ENCODE measurements at regions not wholly inside any gene's neighbourhood (a gene's known extent, or its start where the extent isn't known, plus 50 kb on each side); places are given as distances from the start of the nearest gene placed in this dataset.

DNA sequence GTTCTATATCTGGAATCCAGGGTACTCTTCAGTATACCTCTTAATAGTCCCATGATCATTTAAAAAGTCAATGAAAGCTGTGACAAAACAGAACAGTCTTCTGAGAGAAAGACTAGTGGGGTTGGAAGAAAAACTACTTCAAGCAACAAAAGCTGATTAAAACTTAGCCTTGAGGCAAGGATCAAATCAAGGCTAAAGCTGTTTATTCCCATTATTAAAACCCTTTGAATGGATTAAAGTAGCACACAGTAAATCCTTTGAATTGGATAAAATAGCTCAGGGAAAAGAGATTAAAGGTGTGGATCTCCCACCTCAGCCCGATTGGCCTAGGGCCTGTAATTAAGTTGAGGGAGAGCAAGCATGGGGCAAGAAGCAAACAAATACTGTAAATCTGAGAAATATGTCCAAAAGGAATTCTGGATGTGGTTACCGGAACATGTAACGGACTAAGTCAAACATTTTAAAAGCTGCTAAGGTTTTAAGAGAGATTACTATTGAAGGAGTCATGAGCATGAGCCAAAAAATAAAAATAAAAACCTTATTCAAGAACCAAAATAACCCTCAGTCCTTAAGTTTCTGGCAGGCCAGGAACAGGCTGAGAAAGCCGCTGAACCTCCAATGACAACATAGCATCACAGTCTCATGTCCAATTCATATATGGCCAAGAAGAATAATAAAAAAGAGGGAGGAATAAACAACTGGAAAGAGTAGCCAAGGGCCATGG, 257.3 kb upstream of the NEIL3 start:
- no peak for DNase-seq

DNA sequence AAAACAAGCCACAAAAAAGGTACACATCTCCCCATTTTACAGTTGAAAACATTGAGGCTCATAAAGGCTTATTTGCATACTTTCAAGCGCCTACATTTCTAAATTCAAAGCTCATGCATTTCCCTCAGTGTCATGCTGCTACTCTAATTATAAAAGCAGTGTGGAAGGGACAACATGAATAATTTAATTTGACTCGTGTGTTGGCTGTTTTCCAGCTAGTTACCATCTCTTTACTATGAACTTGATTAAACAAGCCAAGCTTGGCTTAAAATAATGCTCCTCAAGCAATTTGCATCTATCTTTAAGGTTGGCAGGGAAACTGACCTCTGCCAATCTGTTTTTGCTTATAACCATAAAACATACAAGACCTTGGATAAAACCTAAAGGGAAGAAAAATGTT, 252.5 kb upstream of the NEIL3 start:
- DNase-seq = no peak

GRCh38 chr4:177064116-177064515, 245.6 kb upstream of the NEIL3 start:
- no peak for DNase-seq

GRCh38 chr4:177064729-177065394, 244.8 kb upstream of the NEIL3 start:
- DNase-seq = no peak

DNA sequence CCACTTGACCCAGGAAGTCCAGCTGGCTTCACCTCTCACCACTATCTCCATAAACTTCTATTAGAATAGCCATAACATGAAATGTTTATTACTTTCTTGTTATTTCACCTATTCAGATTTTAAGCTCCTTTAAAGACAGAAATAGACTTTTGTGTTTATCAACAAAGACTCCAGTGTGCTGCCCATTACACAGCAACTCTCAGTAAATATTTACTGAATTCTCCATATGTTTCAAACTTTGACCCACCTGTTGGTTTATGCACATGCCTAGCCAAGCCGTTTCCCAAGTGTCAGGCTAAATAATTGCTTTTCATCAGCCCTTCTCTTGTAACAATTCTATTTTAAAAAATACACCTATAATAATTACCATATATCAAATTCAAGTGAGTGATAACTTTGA, 242.9 kb upstream of the NEIL3 start:
- no peak for DNase-seq

- DNase-seq = no peak
Measured at GRCh38 chr4:177070533-177071058, 239.1 kb upstream of the NEIL3 start.

- DNase-seq = no peak
Measured at GRCh38 chr4:177077095-177077971, 232.3 kb upstream of the NEIL3 start.

- DNase-seq = no peak
Measured at GRCh38 chr4:177079327-177079726, 230.3 kb upstream of the NEIL3 start.

DNA sequence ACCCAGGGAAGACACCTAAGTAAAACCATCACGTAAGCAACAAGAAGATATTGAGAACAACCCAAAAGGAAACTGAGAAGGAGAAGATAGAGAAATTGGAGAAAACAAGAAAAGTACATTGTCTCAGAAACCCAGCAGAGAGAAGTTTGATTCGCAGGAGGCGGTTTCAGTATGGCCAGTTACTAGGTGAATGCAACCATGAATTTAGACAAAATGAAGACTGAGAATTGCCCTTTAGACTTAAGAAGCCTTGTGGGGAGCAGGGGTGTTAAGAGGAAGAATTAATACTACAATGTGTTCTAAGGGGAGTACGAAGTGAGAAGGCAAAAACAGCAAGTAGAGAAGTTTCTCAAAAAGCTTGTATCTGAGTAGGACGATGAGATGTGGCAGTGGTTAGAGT, 229.3 kb upstream of the NEIL3 start:
- no peak for DNase-seq

- no peak for DNase-seq
Measured at GRCh38 chr4:177087060-177087459, 222.6 kb upstream of the NEIL3 start.

DNA sequence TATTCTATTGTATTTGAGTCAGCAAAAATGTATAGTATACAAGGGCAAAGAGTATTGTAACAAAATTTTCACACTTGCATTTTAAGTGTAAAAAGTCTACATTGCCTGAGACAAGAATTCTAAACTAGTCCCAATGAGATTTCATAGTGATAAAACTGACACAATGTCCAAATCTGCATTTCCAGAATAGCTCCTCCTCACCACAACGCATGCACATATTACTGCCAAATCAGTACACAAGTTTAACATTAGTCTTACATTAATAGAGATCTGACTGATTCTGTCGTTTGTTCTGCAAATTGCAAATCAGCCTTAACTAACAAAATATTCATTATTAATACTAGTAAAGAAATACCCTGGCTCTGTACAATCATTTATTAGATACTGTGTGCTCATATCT, 222.2 kb upstream of the NEIL3 start:
- DNase-seq = no peak

DNA sequence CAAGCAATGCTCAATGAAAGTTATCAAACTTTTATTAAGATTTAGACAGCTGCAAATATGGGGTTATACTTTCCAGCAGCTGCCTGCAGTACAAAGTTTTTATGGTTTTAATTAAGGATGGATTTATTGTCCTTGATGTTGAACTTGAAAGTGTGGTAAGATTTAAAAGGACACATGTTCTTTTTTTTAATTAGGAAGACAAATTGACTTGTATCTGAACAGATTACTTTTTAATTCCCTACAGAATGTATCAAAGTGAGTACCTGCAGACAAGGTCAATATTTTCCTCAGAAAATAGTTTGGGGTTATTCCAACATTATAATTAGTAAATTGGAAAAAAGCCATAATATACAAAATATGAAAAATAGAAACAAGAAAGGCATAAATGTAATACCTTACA, 218.2 kb upstream of the NEIL3 start:
- DNase-seq = no peak

DNA sequence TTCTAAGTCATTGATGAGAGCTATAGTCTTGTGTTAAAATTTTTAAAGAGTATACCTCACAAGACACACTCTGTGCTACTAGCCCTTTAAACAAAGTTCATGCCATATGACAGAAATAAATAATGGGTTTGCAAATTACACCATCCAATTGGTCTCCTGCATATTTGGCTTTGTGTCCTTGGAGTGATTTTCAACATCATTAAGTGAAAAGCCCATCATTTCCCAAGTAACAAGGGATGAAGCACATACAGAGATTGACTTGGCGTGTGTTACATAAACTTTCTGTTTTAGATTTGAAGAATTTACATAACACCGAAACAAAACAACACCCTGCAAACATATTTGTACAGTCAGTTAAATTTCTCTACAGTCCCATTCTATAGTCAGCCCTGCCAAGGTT, 216.9 kb upstream of the NEIL3 start:
- no peak for DNase-seq

DNA sequence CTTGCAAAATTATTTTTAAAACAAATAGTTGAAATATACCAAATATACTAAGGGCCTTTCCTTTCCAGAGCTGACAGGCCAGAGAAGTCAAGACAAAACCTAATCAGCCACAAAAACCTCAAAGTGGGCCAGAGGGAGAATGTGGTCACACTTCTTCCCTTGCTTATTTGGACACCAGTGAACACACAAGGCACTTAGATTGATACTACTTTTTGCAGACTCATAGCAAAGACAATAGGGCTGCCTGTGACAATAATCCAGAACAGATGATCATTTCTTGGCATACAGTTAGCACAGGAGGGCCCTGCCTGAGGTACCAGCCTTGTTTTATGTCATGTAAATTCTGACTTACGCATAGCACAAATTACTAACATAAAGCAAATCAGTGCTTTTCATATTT, 215.7 kb upstream of the NEIL3 start:
- DNase-seq = no peak

DNA sequence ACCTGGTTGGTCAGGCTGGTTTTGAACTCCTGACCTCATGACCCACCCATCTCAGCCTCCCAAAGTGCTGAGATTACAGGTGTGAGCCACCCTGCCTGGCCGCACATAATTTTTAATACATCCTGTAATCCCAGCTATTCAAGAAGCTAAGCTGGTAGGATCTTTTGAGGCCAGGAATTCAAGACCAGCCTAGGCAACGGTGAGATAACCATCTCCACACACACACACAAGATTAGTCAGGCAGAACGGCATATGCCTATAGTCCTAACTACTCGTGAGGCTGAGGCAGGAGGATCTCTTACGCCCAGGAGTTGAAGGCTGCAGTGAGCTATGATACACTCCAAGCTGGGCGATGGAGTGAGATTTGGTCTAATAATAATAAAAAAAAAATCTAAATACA, 212.4 kb upstream of the NEIL3 start:
- DNase-seq = no peak

- no peak for DNase-seq
Measured at GRCh38 chr4:177099211-177099610, 210.5 kb upstream of the NEIL3 start.

- DNase-seq = no peak
Measured at GRCh38 chr4:177100307-177100706, 209.4 kb upstream of the NEIL3 start.

- no peak for DNase-seq
Measured at GRCh38 chr4:177103619-177104018, 206.1 kb upstream of the NEIL3 start.

DNA sequence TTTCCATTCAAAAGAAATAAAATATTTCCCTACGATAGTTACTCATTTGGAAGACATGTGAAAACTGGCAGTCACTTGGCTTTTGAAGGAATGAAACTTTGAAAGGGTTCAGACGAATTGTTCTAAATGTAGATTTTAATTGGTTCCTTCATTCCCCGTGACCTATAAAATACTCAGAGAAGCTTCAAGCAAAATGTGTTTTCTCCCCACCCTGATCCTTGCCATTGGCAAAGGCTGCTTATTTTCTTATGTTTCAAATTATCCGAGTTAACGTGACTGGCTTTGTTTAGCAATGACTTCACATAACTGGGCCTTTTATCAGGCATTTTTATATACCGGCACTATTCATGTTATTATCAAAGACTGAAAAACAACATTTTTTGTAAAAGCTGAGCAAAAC, 204.1 kb upstream of the NEIL3 start:
- no peak for DNase-seq

GRCh38 chr4:177107288-177107921, 202.3 kb upstream of the NEIL3 start:
- no peak for DNase-seq

DNA sequence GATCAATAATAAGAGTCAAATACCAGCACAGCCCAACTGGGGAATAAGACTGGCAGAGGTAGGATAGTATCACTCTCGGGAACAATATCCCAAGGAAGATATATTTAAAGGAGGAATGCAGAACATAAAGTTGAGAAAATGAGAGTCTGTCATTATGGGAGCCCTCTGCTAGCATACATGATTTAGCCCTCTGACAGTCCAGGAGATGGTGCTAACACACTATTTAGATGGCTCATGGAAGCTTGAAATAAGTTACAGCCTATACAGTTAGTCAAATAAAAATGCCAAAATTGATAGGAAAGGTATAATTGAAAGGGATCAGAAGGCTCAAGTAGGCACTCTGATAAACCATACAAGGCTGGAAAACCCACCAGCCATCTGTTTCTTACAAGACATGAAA, 201.0 kb upstream of the NEIL3 start:
- no peak for DNase-seq

GRCh38 chr4:177109769-177110168, 199.9 kb upstream of the NEIL3 start:
- no peak for DNase-seq

GRCh38 chr4:177116161-177116560, 193.5 kb upstream of the NEIL3 start:
- DNase-seq = no peak
